ENCODE measurements at regions not wholly inside any gene's neighbourhood (a gene's known extent, or its start where the extent isn't known, plus 50 kb on each side); places are given as distances from the start of the nearest gene placed in this dataset.

DNA sequence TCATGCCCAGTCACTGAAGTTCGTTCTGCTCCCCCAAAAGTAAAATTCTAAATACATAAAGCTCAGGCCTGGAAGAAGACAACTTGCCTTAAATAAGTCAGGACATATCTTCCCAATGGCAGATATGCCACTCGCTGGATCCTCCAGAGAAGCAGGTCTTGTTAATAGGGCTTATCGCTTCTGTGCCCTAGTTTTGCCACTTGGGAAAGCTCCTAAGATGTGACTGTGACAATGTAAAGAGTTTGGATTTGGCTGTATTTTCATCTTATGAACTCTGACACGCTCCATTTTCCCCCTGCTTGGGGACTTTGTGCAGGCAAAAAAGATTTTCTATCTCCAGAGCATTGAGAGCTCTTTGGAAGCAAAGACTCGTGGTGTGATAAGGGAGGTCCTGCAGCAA is 279.9 kb downstream of the WDR11 start:
- intact Hi-C loops (cut with micrococcal nuclease; ENCODE audit: unreplicated experiment): no loop called here
- Histone ChIP-seq H3K36me3 (ENCODE audit: control insufficient read depth, insufficient read depth, low read length) (no peaks in the 10 kb centered on the region), H3K4me3 (ENCODE audit: low read depth, low read length) (no peak overlapping the region), H3K4me1 (peaks cover 14% of the 10 kb centered on the region), H3K9me3 (no peaks in the 10 kb centered on the region), H3K27me3 (replicated peaks; ENCODE audit: control insufficient read depth, insufficient read depth, low read length) (no peaks in the 10 kb centered on the region)
- H3K4me1 Mint-ChIP-seq (ENCODE audit: low read depth, unreplicated experiment): no peaks in the 10 kb centered on the region
- no peaks in the 10 kb centered on the region for H3K27me3 Mint-ChIP-seq (ENCODE audit: insufficient read depth, unreplicated experiment)
- POLR2A ChIA-PET: no interaction called here
- no peaks in the 10 kb centered on the region for H3K9me3 Mint-ChIP-seq (ENCODE audit: unreplicated experiment)
- no peak for DNase-seq
- H3K27ac Mint-ChIP-seq (ENCODE audit: unreplicated experiment): no peak overlapping the region
- TF ChIP-seq, protein P1, sequence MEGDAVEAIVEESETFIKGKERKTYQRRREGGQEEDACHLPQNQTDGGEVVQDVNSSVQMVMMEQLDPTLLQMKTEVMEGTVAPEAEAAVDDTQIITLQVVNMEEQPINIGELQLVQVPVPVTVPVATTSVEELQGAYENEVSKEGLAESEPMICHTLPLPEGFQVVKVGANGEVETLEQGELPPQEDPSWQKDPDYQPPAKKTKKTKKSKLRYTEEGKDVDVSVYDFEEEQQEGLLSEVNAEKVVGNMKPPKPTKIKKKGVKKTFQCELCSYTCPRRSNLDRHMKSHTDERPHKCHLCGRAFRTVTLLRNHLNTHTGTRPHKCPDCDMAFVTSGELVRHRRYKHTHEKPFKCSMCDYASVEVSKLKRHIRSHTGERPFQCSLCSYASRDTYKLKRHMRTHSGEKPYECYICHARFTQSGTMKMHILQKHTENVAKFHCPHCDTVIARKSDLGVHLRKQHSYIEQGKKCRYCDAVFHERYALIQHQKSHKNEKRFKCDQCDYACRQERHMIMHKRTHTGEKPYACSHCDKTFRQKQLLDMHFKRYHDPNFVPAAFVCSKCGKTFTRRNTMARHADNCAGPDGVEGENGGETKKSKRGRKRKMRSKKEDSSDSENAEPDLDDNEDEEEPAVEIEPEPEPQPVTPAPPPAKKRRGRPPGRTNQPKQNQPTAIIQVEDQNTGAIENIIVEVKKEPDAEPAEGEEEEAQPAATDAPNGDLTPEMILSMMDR (IDR thresholded peaks at IDR 0.05; ENCODE audit: insufficient read depth in 1 of 2, low read depth in 1 of 2, low read length in 1 of 2, severe bottlenecking in 1 of 2, unreplicated experiment in 1 of 2): no peak
- H3K4me3 Mint-ChIP-seq (ENCODE audit: unreplicated experiment): no peak overlapping the region
- H3K36me3 Mint-ChIP-seq (ENCODE audit: insufficient read depth, unreplicated experiment): no peaks in the 10 kb centered on the region
- BruUV-seq (replicated peaks): no TSS peak
- CTCF ChIA-PET: no interaction called here

DNA sequence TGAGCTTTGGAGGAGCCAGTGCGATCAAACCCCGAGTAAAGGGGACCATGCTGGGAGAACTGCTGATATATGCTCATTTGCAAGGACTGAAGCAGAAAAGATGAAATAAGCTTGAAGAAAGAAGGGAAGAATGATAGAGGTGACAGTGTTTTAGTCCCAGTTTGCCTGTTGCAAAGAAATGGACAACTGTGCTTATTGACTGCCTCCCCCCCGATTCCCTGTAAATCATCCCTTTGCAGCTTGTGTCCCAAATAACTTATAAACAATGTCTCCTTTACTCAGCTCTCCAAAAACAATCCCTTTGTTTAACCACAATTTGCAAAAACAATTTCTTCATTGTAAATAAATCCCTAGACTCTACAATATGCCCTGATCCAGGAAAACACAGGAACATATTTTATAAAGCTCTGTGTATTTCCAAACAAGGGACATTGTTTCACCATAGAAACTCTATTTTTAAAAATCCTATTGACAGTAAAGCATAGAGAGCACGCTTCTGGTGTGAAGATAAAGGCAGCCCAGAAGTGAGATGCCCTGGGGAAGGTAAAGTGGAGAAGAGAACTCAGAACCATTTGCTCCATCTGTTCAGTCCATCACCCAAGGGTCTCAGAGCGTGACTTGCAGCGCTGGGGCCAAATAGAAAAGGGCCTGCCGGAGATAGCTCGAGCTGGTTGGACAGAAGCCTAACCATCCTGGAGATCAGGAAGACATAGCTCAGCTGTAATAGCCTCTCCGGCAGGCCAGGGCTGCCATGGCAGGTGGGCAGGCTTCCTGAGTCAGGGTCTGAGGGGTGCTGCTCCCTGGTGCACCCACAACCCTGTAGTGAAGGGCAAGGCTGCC is 280.5 kb downstream of the WDR11 start:
- Histone ChIP-seq H3K4me3 (ENCODE audit: low read depth, low read length) (no peak overlapping the region), H3K27me3 (replicated peaks; ENCODE audit: control insufficient read depth, insufficient read depth, low read length) (no peaks in the 10 kb centered on the region), H3K36me3 (ENCODE audit: control insufficient read depth, insufficient read depth, low read length) (no peaks in the 10 kb centered on the region), H3K9me3 (no peaks in the 10 kb centered on the region), H3K4me1 (peaks cover 9% of the 10 kb centered on the region)
- DNase-seq: no peak
- H3K27me3 Mint-ChIP-seq (ENCODE audit: insufficient read depth, unreplicated experiment): no peaks in the 10 kb centered on the region
- intact Hi-C loops (cut with micrococcal nuclease; ENCODE audit: unreplicated experiment): no loop called here
- H3K27ac Mint-ChIP-seq (ENCODE audit: unreplicated experiment): no peak overlapping the region
- no TSS peak for BruUV-seq (replicated peaks)
- POLR2A ChIA-PET: no interaction called here
- no peaks in the 10 kb centered on the region for H3K36me3 Mint-ChIP-seq (ENCODE audit: insufficient read depth, unreplicated experiment)
- H3K9me3 Mint-ChIP-seq (ENCODE audit: unreplicated experiment): no peaks in the 10 kb centered on the region
- CTCF ChIA-PET: no interaction called here
- H3K4me1 Mint-ChIP-seq (ENCODE audit: low read depth, unreplicated experiment): no peaks in the 10 kb centered on the region
- H3K4me3 Mint-ChIP-seq (ENCODE audit: unreplicated experiment): no peak overlapping the region
- TF ChIP-seq, protein P1 (IDR thresholded peaks at IDR 0.05; ENCODE audit: insufficient read depth in 1 of 2, low read depth in 1 of 2, low read length in 1 of 2, severe bottlenecking in 1 of 2, unreplicated experiment in 1 of 2): no peak

DNA sequence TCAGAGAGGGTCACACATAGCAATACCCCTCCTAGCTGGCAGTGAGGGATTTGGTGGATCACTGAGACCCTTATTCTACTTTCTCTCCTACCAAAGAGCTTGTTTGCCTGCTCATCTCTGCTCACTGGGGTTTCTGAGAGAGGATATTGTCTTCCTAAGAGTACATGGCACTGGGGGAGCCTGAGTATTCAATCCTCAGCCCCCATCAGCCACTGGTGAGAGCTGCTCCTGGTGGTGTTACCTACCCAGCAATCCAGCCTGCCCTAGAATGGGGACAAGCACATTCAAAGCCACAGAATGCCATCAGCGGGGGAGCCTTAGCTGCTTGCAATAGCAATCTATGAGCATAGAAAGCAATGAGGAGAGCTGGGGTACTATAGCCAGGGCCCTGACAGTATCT is 281.1 kb downstream of the WDR11 start:
- Histone ChIP-seq H3K36me3 (ENCODE audit: control insufficient read depth, insufficient read depth, low read length) (no peaks in the 10 kb centered on the region), H3K27me3 (replicated peaks; ENCODE audit: control insufficient read depth, insufficient read depth, low read length) (no peaks in the 10 kb centered on the region), H3K4me1 (peaks cover 3% of the 10 kb centered on the region; the same call in 1 of the 2 replicates), H3K9me3 (no peaks in the 10 kb centered on the region), H3K4me3 (ENCODE audit: low read depth, low read length) (no peak overlapping the region)
- TF ChIP-seq, protein P1 (IDR thresholded peaks at IDR 0.05; ENCODE audit: insufficient read depth in 1 of 2, low read depth in 1 of 2, low read length in 1 of 2, severe bottlenecking in 1 of 2, unreplicated experiment in 1 of 2): no peak
- Mint-ChIP-seq H3K4me1 (ENCODE audit: low read depth, unreplicated experiment) (no peaks in the 10 kb centered on the region), H3K36me3 (ENCODE audit: insufficient read depth, unreplicated experiment) (no peaks in the 10 kb centered on the region), H3K27ac (ENCODE audit: unreplicated experiment) (no peak overlapping the region), H3K4me3 (ENCODE audit: unreplicated experiment) (no peak overlapping the region), H3K27me3 (ENCODE audit: insufficient read depth, unreplicated experiment) (no peaks in the 10 kb centered on the region), H3K9me3 (ENCODE audit: unreplicated experiment) (no peaks in the 10 kb centered on the region)
- no peak for DNase-seq
- intact Hi-C loops (cut with micrococcal nuclease; ENCODE audit: unreplicated experiment): no loop called here
- CTCF ChIA-PET: no interaction called here
- no TSS peak for BruUV-seq (replicated peaks)
- POLR2A ChIA-PET: no interaction called here
